BLaER1 treated with 17β-estradiol and CSF1 and Interleukin-3, amounts not matched to agents 10 nM and 100 nM (cell line): ENCODE measurements at regions not wholly inside any gene's neighbourhood (a gene's known extent, or its start where the extent isn't known, plus 50 kb on each side); places are given as distances from the start of the nearest gene placed in this dataset.

Experiments
- H3K27ac ChIP-seq, 11 experiments: shearing (Covaris generic); formaldehyde crosslinking; 2 replicates each; pipeline ENCODE4 v1.8.1; 2022
- H3K27me3 ChIP-seq, 11 experiments: shearing (Covaris generic); formaldehyde crosslinking; 2 replicates each; pipeline ENCODE4 v1.8.1; 2022
- H3K36me3 ChIP-seq, 11 experiments: shearing (Covaris generic); formaldehyde crosslinking; 2 replicates each; pipeline ENCODE4 v1.8.1; 2022
- H3K4me1 ChIP-seq, 10 experiments: shearing (Covaris generic); formaldehyde crosslinking; 2 replicates each; pipeline ENCODE4 v1.8.1; 2022
- H3K4me2 ChIP-seq, 11 experiments: shearing (Covaris generic); formaldehyde crosslinking; 2 replicates each; pipeline ENCODE4 v1.8.1; 2022
- H3K4me3 ChIP-seq, 10 experiments: shearing (Covaris generic); formaldehyde crosslinking; 2 replicates each; pipeline ENCODE4 v1.8.1; 2022
- H3K9ac ChIP-seq, 11 experiments: shearing (Covaris generic); formaldehyde crosslinking; 2 replicates each; pipeline ENCODE4 v1.8.1; 2022
- H3K9me3 ChIP-seq, 11 experiments: shearing (Covaris generic); formaldehyde crosslinking; replicated peaks in 1 of 11; 2 replicates each; pipeline ENCODE4 v1.8.1; 2022
- H4K20me1 ChIP-seq, 11 experiments: shearing (Covaris generic); formaldehyde crosslinking; 2 replicates each; pipeline ENCODE4 v1.8.1; 2022
- Cebpa-rat ChIP-seq, 11 experiments: shearing (Covaris generic); IDR thresholded peaks; 2 replicates each; pipeline ENCODE4 v1.8.1; 2022

- TF ChIP-seq Cebpa-rat (IDR thresholded peaks at IDR 0.05): no peak
- no peaks in the 10 kb centered on the region for H3K9me3 ChIP-seq
- H3K9ac ChIP-seq: no peak overlapping the region
- no peak overlapping the region for H3K4me3 ChIP-seq
- peaks cover 0 to 10% (median 3%) of the 10 kb centered on the region in 10 experiments; a peak in 9 of 20 replicates for H3K4me1 ChIP-seq
- H4K20me1 ChIP-seq: no peaks in the 10 kb centered on the region
- no peak overlapping the region for H3K27ac ChIP-seq
- no peaks in the 10 kb centered on the region for H3K36me3 ChIP-seq
- H3K27me3 ChIP-seq: no peaks in the 10 kb centered on the region
- peak overlapping the region in 5 of 11 experiments; percentile 19 to 50 (median 24); a peak in 6 of 22 replicates for H3K4me2 ChIP-seq
Measured at GRCh38 chr1:200483491-200484143, 73.8 kb upstream of the ZNF281 start.

GRCh38 chr1:200480964-200481363 is 71.1 kb upstream of the ZNF281 start:
- H3K4me2 ChIP-seq: no peak overlapping the region
- no peaks in the 10 kb centered on the region for H3K9me3 ChIP-seq
- no peaks in the 10 kb centered on the region for H3K36me3 ChIP-seq
- H4K20me1 ChIP-seq: no peaks in the 10 kb centered on the region
- H3K9ac ChIP-seq: no peak overlapping the region
- H3K27me3 ChIP-seq: no peaks in the 10 kb centered on the region
- peaks cover 0 to 10% (median 3%) of the 10 kb centered on the region in 10 experiments; a peak in 9 of 20 replicates for H3K4me1 ChIP-seq
- H3K4me3 ChIP-seq: no peak overlapping the region
- TF ChIP-seq Cebpa-rat (IDR thresholded peaks at IDR 0.05): no peak
- H3K27ac ChIP-seq: no peak overlapping the region

DNA sequence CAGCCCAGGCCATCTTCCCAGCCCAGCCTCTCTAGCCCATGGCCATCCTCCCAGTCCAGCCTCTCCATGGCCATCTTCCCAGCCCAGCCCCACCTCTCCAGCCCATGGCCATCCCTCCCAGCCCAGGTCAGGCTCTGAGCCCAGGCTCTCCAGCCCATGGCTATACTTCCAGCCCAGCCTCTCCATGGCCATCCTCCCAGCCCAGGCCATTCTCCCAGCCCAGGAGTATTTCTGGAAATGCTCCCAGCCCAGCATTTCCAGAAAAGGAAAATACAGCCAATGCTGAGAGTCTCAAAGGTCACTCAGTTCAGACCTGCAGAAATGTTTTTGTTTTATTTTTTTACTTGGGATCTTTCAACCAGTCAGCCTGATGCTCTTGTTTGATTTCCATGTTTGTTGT is 70.0 kb upstream of the ZNF281 start:
- Histone ChIP-seq H3K4me2 (no peak overlapping the region), H3K4me3 (no peak overlapping the region), H3K4me1 (peaks cover 0 to 10% (median 3%) of the 10 kb centered on the region in 10 experiments; a peak in 9 of 20 replicates)

DNA sequence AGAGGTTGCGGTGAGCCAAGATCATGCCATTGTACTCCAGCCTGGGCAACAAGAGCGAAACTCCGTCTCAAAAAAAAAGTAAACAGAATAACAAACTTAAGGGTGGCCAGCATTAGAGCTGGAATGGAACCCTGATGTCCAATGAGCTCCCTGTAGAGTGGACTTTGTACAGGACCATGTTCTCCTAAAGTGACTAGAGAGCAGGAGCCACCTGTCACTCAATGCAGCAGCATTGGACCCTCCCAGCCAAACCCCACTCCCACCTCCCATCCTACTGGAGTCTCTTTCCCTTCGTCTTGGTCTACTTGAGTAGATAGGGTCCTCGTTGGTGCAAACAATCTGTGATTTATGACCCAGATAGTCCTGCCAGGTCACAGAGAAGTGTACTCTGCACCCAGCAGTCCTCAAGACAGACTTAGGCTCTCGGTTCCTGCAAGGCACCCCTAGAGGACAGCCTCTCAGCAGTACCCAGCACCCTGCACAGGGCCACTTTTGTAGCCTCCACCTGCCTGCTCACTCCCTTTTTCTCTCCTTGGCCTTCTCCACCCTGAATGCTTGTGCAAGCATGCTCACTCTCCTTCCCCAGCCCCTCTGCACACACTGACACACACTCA is 69.2 kb upstream of the ZNF281 start:
- Histone ChIP-seq H3K27me3 (no peaks in the 10 kb centered on the region), H3K4me3 (no peak overlapping the region), H3K36me3 (no peaks in the 10 kb centered on the region), H3K4me1 (peaks cover 0 to 10% (median 5%) of the 10 kb centered on the region in 10 experiments; a peak in 10 of 20 replicates), H3K9ac (no peak overlapping the region), H3K27ac (no peak overlapping the region), H3K4me2 (no peak overlapping the region), H4K20me1 (no peaks in the 10 kb centered on the region), H3K9me3 (no peaks in the 10 kb centered on the region)
- no peak for TF ChIP-seq Cebpa-rat (IDR thresholded peaks at IDR 0.05)

More for the DNA sequence above, 70.0 kb upstream of the ZNF281 start:
- H4K20me1 ChIP-seq: no peaks in the 10 kb centered on the region
- no peaks in the 10 kb centered on the region for H3K27me3 ChIP-seq
- H3K36me3 ChIP-seq: no peaks in the 10 kb centered on the region
- no peaks in the 10 kb centered on the region for H3K9me3 ChIP-seq
- no peak overlapping the region for H3K27ac ChIP-seq
- H3K9ac ChIP-seq: no peak overlapping the region
- TF ChIP-seq Cebpa-rat (IDR thresholded peaks at IDR 0.05): no peak

GRCh38 chr1:200478239-200478623 is 68.4 kb upstream of the ZNF281 start:
- no peaks in the 10 kb centered on the region for H4K20me1 ChIP-seq
- no peak overlapping the region for H3K9ac ChIP-seq
- no peak overlapping the region for H3K4me2 ChIP-seq

GRCh38 chr1:200474633-200475032 is 64.8 kb upstream of the ZNF281 start:
- H3K9ac ChIP-seq: no peak overlapping the region
- H3K9me3 ChIP-seq: no peaks in the 10 kb centered on the region
- peaks cover 0 to 6% (median 2%) of the 10 kb centered on the region in 10 experiments; a peak in 3 of 20 replicates for H3K4me1 ChIP-seq
- no peak for TF ChIP-seq Cebpa-rat (IDR thresholded peaks at IDR 0.05)
- H3K27ac ChIP-seq: no peak overlapping the region
- no peak overlapping the region for H3K4me2 ChIP-seq
- no peaks in the 10 kb centered on the region for H3K36me3 ChIP-seq
- no peaks in the 10 kb centered on the region for H3K27me3 ChIP-seq
- no peaks in the 10 kb centered on the region for H4K20me1 ChIP-seq
- H3K4me3 ChIP-seq: no peak overlapping the region

More at GRCh38 chr1:200478239-200478623, 68.4 kb upstream of the ZNF281 start:
- H3K36me3 ChIP-seq: no peaks in the 10 kb centered on the region
- H3K27me3 ChIP-seq: no peaks in the 10 kb centered on the region
- no peak overlapping the region for H3K27ac ChIP-seq
- peaks cover 0 to 6% (median 4%) of the 10 kb centered on the region in 10 experiments; a peak in 8 of 20 replicates for H3K4me1 ChIP-seq
- no peak for TF ChIP-seq Cebpa-rat (IDR thresholded peaks at IDR 0.05)
- no peak overlapping the region for H3K4me3 ChIP-seq
- H3K9me3 ChIP-seq: no peaks in the 10 kb centered on the region

- no peak overlapping the region for H3K4me3 ChIP-seq
Measured at GRCh38 chr1:200473698-200474371, 64.0 kb upstream of the ZNF281 start.

DNA sequence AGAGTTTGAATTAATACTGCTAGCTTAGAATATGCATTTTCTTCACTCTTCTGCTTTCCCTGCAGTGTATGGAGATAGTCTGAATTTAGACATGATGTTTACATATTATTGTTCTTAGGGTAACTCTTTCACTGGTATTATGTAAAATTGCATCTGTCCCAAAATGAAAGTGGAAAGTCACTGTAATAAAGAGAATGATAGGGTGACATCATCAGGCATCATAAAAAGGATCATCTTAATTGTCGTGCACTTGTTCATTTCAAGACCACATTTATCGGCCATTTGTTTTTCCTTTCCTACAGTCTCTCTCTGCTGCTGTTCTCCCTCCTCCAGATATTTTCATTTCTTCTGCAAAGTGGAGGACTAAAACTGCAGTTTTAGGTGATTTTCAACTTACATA is 61.9 kb upstream of the ZNF281 start:
- Histone ChIP-seq H4K20me1 (no peaks in the 10 kb centered on the region), H3K27ac (no peak overlapping the region), H3K4me3 (no peak overlapping the region), H3K4me1 (peaks cover 0 to 6% (median 2%) of the 10 kb centered on the region in 10 experiments; a peak in 3 of 20 replicates), H3K27me3 (no peaks in the 10 kb centered on the region), H3K36me3 (no peaks in the 10 kb centered on the region), H3K4me2 (no peak overlapping the region), H3K9ac (no peak overlapping the region), H3K9me3 (no peaks in the 10 kb centered on the region)
- no peak for TF ChIP-seq Cebpa-rat (IDR thresholded peaks at IDR 0.05)

More at GRCh38 chr1:200473698-200474371, 64.0 kb upstream of the ZNF281 start:
- Histone ChIP-seq H3K9ac (no peak overlapping the region), H3K9me3 (no peaks in the 10 kb centered on the region), H3K36me3 (no peaks in the 10 kb centered on the region), H3K4me1 (peaks cover 0 to 6% (median 2%) of the 10 kb centered on the region in 10 experiments; a peak in 3 of 20 replicates), H3K27me3 (no peaks in the 10 kb centered on the region), H4K20me1 (no peaks in the 10 kb centered on the region), H3K4me2 (peak overlapping the region in 4 of 11 experiments; percentile 1 to 26 (median 12); a peak in 2 of 22 replicates), H3K27ac (no peak overlapping the region)
- TF ChIP-seq Cebpa-rat (IDR thresholded peaks at IDR 0.05): no peak

GRCh38 chr1:200468264-200469001 is 58.6 kb upstream of the ZNF281 start:
- Histone ChIP-seq H3K9ac (no peak overlapping the region), H3K9me3 (no peaks in the 10 kb centered on the region), H3K4me1 (no peaks in the 10 kb centered on the region), H3K4me2 (no peak overlapping the region), H3K27ac (no peak overlapping the region), H3K27me3 (no peaks in the 10 kb centered on the region), H3K4me3 (no peak overlapping the region), H3K36me3 (no peaks in the 10 kb centered on the region), H4K20me1 (no peaks in the 10 kb centered on the region; a peak in 1 of 22 replicates)
- no peak for TF ChIP-seq Cebpa-rat (IDR thresholded peaks at IDR 0.05)
